ENCODE measurements at regions not wholly inside any gene's neighbourhood (a gene's known extent, or its start where the extent isn't known, plus 50 kb on each side); places are given as distances from the start of the nearest gene placed in this dataset.

DNA sequence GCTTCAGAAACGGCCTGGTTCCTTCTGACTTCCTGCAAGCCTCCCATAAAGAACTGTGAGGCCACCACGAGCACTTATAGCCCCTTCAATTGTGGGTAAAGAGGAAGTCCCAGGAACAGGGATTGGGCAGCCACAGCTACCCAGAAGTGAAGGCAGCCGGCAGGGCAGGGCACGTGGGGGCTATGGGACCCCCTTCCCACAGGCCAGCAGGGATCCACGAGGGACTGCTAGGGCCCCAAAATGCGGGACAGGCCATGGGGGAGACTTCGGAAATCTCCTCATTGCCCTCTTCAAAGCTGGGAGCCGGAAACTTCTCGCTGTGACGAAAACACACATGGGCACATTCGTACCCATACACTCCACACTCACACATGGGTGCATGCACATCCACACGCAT is 196.1 kb upstream of the SALL3 start:
- TF ChIP-seq, protein P1, sequence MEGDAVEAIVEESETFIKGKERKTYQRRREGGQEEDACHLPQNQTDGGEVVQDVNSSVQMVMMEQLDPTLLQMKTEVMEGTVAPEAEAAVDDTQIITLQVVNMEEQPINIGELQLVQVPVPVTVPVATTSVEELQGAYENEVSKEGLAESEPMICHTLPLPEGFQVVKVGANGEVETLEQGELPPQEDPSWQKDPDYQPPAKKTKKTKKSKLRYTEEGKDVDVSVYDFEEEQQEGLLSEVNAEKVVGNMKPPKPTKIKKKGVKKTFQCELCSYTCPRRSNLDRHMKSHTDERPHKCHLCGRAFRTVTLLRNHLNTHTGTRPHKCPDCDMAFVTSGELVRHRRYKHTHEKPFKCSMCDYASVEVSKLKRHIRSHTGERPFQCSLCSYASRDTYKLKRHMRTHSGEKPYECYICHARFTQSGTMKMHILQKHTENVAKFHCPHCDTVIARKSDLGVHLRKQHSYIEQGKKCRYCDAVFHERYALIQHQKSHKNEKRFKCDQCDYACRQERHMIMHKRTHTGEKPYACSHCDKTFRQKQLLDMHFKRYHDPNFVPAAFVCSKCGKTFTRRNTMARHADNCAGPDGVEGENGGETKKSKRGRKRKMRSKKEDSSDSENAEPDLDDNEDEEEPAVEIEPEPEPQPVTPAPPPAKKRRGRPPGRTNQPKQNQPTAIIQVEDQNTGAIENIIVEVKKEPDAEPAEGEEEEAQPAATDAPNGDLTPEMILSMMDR (IDR thresholded peaks at IDR 0.05) = no peak
- TF ChIP-seq POLR2A (IDR thresholded peaks at IDR 0.05) = no peak
- H3K4me3 ChIP-seq (ENCODE audit: low read depth, poor library complexity, severe bottlenecking) = no peak overlapping the region
- intact Hi-C loops (cut with DNase I; ENCODE audit: low total_unique reads) = no loop called here
- peak in 1 of 2 donors; percentile 42 for DNase-seq (ENCODE audit: low spot score in 2 of 2)
- WGBS, 2 donors = 69 to 71% methylated on average over 12 of the region's 12 CpGs

DNA sequence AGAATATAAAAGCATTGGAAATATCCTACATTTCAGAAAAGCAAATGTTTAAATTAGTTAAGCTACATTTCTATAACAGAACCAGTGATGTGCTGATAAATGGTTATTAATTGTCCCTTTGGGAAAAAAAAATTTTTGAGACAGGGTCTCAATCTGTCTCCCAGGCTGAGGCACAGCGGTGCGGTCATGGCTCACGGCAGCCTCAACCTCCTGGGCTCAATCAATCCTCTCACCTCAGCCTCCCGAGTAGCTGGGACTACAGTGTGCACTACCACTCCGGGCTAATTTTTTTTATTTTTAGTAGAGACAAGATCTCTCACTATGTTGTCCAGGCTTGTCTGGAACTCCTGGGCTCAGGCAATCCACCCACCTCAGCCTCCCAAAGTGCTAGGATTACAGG is 194.8 kb upstream of the SALL3 start:
- no peak for DNase-seq (ENCODE audit: low spot score in 2 of 2)
- 79 to 81% methylated on average over 5 of the region's 5 CpGs for WGBS, 2 donors
- no peak overlapping the region for H3K4me3 ChIP-seq (ENCODE audit: low read depth, poor library complexity, severe bottlenecking)
- intact Hi-C loops (cut with DNase I; ENCODE audit: low total_unique reads) = no loop called here
- TF ChIP-seq POLR2A (IDR thresholded peaks at IDR 0.05) = no peak
- TF ChIP-seq, protein P1 (IDR thresholded peaks at IDR 0.05) = no peak

DNA sequence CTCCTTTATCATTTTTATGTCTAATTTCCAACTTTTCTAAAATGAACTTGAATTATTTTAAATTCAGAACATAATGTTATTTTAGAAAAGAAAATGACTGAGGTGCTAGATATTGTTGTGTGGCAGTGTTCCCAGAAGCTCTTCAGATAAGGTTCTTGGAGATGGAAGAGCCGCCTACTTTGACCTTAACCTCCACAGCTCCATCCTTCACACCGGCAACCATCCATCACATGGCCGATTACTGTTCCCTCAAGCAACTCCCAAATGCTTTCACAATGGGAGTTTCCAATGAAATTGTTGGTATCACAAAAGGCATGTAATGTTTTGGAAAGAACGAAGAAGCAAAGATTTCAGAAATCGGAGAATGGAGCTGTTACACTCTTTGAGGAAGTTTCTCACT is 193.9 kb upstream of the SALL3 start:
- no peak for DNase-seq (ENCODE audit: low spot score in 2 of 2)
- intact Hi-C loops (cut with DNase I; ENCODE audit: low total_unique reads) = no loop called here
- no peak overlapping the region for H3K4me3 ChIP-seq (ENCODE audit: low read depth, poor library complexity, severe bottlenecking)
- 84 to 85% methylated on average over 5 of the region's 5 CpGs for WGBS, 2 donors
- TF ChIP-seq, protein P1 (IDR thresholded peaks at IDR 0.05) = no peak
- no peak for TF ChIP-seq POLR2A (IDR thresholded peaks at IDR 0.05)

DNA sequence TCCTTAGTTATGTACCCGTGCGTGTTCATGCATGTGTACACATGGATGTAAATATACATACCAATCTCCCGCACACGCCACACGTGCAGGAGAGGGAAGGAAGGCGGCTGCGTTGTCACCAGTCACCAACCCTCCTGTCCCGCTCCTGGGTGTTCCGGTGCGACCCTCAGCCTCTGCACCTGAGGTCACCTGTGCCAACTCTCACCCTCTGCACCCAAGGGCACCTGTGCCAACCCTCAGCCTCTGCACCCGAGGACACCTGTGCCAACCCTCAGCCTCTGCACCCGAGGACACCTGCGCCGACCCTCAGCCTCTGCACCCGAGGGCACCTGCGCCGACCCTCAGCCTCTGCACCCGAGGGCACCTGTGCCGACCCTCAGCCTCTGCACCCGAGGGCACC is 192.8 kb upstream of the SALL3 start:
- no peak overlapping the region for H3K4me3 ChIP-seq (ENCODE audit: low read depth, poor library complexity, severe bottlenecking)
- intact Hi-C loops (cut with DNase I; ENCODE audit: low total_unique reads) = no loop called here
- 84 to 92% methylated on average over 18 to 19 of the region's 20 CpGs for WGBS, 2 donors
- TF ChIP-seq, protein P1 (IDR thresholded peaks at IDR 0.05) = no peak
- TF ChIP-seq POLR2A (IDR thresholded peaks at IDR 0.05) = no peak
- no peak for DNase-seq (ENCODE audit: low spot score in 2 of 2)

DNA sequence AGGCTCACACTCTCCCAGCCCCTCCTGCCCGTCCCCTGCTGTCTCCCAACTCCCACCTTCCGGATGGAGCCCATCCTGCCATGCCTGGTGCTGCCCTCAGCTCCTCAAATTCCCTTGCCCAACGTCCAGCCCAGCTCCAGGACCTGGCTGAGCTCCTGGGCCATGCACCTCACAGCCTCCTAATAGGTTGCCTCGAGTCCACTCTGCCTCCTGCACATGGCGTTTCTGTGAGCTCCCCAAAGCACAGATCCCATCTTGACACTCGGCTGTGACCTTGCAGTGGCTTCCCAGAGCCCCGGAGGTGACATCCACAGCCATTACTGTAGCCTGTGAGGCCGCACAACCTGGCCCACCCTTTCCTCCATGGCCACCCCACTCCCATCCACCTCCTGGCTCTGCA is 191.9 kb upstream of the SALL3 start:
- TF ChIP-seq, protein P1 (IDR thresholded peaks at IDR 0.05) = no peak
- TF ChIP-seq POLR2A (IDR thresholded peaks at IDR 0.05) = no peak
- no peak overlapping the region for H3K4me3 ChIP-seq (ENCODE audit: low read depth, poor library complexity, severe bottlenecking)
- intact Hi-C loops (cut with DNase I; ENCODE audit: low total_unique reads) = no loop called here
- WGBS, 2 donors = 74 to 77% methylated on average over 8 of the region's 8 CpGs
- DNase-seq (ENCODE audit: low spot score in 2 of 2) = no peak

DNA sequence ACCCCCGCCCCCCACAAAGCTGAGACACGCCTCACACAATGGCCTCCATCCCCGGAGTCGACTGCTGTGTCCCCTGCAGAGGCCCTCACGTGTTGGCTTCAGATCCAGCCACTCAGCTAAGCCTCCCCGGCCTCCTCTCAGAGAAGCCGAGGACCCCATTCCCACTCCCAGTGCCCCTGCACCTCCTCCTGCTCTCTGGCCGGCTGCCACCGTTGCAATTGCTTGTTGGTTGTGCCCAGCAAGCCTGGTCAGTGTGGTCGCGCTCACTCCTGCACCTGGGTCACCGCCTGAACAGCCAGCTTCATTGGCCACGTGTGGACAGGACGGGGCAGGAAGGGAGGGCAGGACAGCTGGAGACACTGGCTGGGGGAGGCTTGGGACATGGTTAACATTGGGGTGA is 191.5 kb upstream of the SALL3 start:
- DNase-seq (ENCODE audit: low spot score in 2 of 2) = no peak
- no peak overlapping the region for H3K4me3 ChIP-seq (ENCODE audit: low read depth, poor library complexity, severe bottlenecking)
- TF ChIP-seq, protein P1 (IDR thresholded peaks at IDR 0.05) = no peak
- no peak for TF ChIP-seq POLR2A (IDR thresholded peaks at IDR 0.05)
- intact Hi-C loops (cut with DNase I; ENCODE audit: low total_unique reads) = no loop called here
- WGBS, 2 donors = 80 to 87% methylated on average over 12 to 14 of the region's 14 CpGs
